ENCODE measurements at regions not wholly inside any gene's neighbourhood (a gene's known extent, or its start where the extent isn't known, plus 50 kb on each side); places are given as distances from the start of the nearest gene placed in this dataset.

DNA sequence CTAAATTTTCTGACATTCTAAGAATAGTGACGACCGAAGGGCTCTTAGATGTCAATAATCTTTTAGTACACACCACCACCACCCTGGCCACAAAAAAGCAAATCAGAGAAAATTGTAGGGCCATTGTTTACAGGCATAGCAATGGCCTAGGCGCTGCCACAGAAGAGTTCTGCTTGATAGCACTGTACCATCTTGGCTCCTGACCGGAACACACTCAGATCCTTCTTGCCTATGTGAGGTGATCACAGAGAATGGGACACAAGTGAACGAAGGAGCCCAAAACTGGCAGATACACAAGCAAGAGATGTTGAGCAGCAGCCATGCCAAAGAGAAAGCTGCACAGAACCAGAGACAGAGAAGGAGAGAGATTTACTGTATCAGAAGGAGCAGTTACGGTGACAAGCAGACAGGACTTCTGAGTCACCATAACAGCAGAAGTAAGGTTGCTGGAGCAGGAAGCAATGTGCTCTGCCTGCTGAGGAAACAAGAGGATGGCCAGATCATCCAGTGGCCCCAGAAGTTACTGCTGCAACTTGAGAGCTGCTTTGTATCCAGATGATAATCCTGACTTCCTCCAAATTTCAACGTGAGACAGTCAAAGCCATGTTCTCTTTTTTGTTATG lies 105.2 kb downstream of the SLITRK6 start:
- TF ChIP-seq, protein P1, sequence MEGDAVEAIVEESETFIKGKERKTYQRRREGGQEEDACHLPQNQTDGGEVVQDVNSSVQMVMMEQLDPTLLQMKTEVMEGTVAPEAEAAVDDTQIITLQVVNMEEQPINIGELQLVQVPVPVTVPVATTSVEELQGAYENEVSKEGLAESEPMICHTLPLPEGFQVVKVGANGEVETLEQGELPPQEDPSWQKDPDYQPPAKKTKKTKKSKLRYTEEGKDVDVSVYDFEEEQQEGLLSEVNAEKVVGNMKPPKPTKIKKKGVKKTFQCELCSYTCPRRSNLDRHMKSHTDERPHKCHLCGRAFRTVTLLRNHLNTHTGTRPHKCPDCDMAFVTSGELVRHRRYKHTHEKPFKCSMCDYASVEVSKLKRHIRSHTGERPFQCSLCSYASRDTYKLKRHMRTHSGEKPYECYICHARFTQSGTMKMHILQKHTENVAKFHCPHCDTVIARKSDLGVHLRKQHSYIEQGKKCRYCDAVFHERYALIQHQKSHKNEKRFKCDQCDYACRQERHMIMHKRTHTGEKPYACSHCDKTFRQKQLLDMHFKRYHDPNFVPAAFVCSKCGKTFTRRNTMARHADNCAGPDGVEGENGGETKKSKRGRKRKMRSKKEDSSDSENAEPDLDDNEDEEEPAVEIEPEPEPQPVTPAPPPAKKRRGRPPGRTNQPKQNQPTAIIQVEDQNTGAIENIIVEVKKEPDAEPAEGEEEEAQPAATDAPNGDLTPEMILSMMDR (IDR thresholded peaks at IDR 0.05): no peak
- TF ChIP-seq POLR2A (IDR thresholded peaks at IDR 0.05): no peak

Data from adrenal gland (tissue), 5 donors.